A673 (cell line): ENCODE measurements at regions not wholly inside any gene's neighbourhood (a gene's known extent, or its start where the extent isn't known, plus 50 kb on each side); places are given as distances from the start of the nearest gene placed in this dataset.

Source experiments
- BruUV-seq: library from RNA; stranded (reverse); fragments of 400-500 nt; replicated peaks from 2 replicates; lab custom pipeline; 2021; lab: Mats Ljungman, UMichigan
- CTCF ChIA-PET: fragments of 300-600 bp; sonication (Branson Sonifier 250); formaldehyde crosslinking; loops from one replicate; lab custom pipeline; 2022; ENCODE audit warnings: antibody characterized with exemption; lab: Charles Lee
- POLR2A ChIA-PET: fragments of 300-600 bp; sonication (Branson Sonifier 250); formaldehyde crosslinking; loops from one replicate; lab custom pipeline; 2022; ENCODE audit warnings: antibody characterized with exemption; ENCODE audit not compliant: low non-redundant PET; lab: Charles Lee
- DNase-seq: peaks from one replicate; pipeline ENCODE4 v3.0.0-alpha.2; 2015; ENCODE audit warnings: low spot score
- H3K27ac ChIP-seq: fragments of 200-600 bp; sonication (generic); 2 replicates; pipeline ENCODE4 v1.5.1; 2016; ENCODE audit warnings: mixed run types, low read depth, mild to moderate bottlenecking, mixed read lengths, antibody characterized with exemption, low read length; ENCODE audit not compliant: poor library complexity, severe bottlenecking
- H3K27me3 ChIP-seq: fragments of 200-600 bp; sonication (generic); replicated peaks from 2 replicates; pipeline ENCODE4 v1.6.1; 2017; ENCODE audit warnings: mixed run types, low read depth, mild to moderate bottlenecking, mixed read lengths, antibody characterized with exemption, low read length; ENCODE audit not compliant: insufficient read depth, poor library complexity
- H3K36me3 ChIP-seq: fragments of 200-600 bp; sonication (generic); 2 replicates; pipeline ENCODE4 v1.6.1; 2016; ENCODE audit warnings: mixed run types, mild to moderate bottlenecking, mixed read lengths, antibody characterized with exemption, low read length; ENCODE audit not compliant: insufficient read depth, poor library complexity, severe bottlenecking
- H3K4me1 ChIP-seq: fragments of 200-600 bp; sonication (generic); 2 replicates; pipeline ENCODE4 v1.6.1; 2017; ENCODE audit warnings: mixed run types, mild to moderate bottlenecking, mixed read lengths, antibody characterized with exemption, low read length; ENCODE audit not compliant: insufficient read depth, poor library complexity, severe bottlenecking
- H3K4me3 ChIP-seq: fragments of 200-600 bp; sonication (generic); 2 replicates; pipeline ENCODE4 v1.5.1; 2016; ENCODE audit warnings: low read depth, mixed run types, mild to moderate bottlenecking, mixed read lengths, low read length; ENCODE audit not compliant: poor library complexity, severe bottlenecking
- H3K9me3 ChIP-seq: fragments of 200-600 bp; sonication (generic); 2 replicates; pipeline ENCODE4 v1.6.1; 2016; ENCODE audit warnings: mixed run types, low read depth, mild to moderate bottlenecking, mixed read lengths, antibody characterized with exemption, low read length; ENCODE audit not compliant: poor library complexity, severe bottlenecking
- EZH2 ChIP-seq: fragments of 200-600 bp; sonication (generic); IDR thresholded peaks from 2 replicates; pipeline ENCODE4 v1.6.1; 2017; ENCODE audit warnings: borderline replicate concordance, low read depth, mild to moderate bottlenecking, mixed read lengths, antibody characterized with exemption, low read length; ENCODE audit not compliant: poor library complexity, severe bottlenecking
- intact Hi-C: fragments of 100-400 bp; cut with micrococcal nuclease; formaldehyde crosslinking; loops from one replicate; pipeline ENCODE4 v1.10.0; 2022; ENCODE audit not compliant: unreplicated experiment
- TF ChIP-seq, protein P1 (sequence below): fragments of 300-800, 200-600 bp; sonication (generic); conservative IDR thresholded peaks from 2 replicates; pipeline ENCODE4 v1.5.1; 2017; ENCODE audit warnings: low read depth, mild to moderate bottlenecking, antibody characterized with exemption, low read length, moderate library complexity, mixed read lengths

DNA sequence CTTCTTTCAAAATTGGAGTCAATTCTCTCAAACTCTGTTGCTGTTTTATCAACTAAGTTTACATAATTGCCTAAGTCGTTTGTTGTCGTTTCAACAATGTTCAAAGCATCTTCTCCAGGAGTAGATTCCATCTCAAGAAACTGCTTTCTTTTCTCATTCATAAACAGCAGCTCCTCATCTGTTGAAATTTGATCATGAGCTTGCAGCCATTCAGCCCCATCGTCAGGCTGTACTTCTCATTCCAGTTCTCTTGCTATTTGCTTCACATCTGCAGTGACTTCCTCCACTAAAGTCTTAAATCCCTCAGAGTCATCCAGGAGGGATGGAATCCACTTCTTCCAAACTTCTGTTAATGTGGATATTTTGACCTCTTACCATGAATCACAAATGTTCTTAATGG, 230.6 kb downstream of the IRF8 start:
- H3K36me3 ChIP-seq, result no peaks in the 10 kb centered on the region
- no TSS peak for BruUV-seq
- CTCF ChIA-PET, result no interaction called here
- intact Hi-C loops, result no loop called here
- H3K9me3 ChIP-seq, result no peaks in the 10 kb centered on the region
- H3K4me1 ChIP-seq, result no peaks in the 10 kb centered on the region
- POLR2A ChIA-PET, result no interaction called here
- no peak overlapping the region for H3K4me3 ChIP-seq
- H3K27ac ChIP-seq, result no peak overlapping the region
- H3K27me3 ChIP-seq, result peaks cover 31% of the 10 kb centered on the region
- DNase-seq, result no peak
- TF ChIP-seq, protein P1, sequence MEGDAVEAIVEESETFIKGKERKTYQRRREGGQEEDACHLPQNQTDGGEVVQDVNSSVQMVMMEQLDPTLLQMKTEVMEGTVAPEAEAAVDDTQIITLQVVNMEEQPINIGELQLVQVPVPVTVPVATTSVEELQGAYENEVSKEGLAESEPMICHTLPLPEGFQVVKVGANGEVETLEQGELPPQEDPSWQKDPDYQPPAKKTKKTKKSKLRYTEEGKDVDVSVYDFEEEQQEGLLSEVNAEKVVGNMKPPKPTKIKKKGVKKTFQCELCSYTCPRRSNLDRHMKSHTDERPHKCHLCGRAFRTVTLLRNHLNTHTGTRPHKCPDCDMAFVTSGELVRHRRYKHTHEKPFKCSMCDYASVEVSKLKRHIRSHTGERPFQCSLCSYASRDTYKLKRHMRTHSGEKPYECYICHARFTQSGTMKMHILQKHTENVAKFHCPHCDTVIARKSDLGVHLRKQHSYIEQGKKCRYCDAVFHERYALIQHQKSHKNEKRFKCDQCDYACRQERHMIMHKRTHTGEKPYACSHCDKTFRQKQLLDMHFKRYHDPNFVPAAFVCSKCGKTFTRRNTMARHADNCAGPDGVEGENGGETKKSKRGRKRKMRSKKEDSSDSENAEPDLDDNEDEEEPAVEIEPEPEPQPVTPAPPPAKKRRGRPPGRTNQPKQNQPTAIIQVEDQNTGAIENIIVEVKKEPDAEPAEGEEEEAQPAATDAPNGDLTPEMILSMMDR, result no peak
- TF ChIP-seq EZH2, result no peak

DNA sequence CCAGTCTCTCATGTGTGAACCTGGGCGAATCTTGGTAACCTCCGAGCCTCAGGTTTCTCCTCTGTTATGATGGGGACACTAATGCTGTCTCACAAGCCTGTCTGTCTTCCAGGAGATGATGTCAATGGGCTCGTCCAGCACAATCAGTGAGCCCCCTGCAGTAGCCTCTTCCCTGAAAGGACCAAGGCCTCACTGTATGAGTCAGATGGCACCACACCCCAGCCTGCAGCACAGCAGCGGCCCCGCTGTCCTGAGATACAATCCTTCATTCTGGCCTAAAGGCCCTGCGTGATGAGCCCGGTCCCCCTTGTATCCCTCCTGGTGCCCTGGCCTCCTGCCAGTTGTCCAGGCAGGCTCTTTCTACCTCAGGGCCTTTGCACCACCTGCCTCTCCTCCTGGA, 234.4 kb downstream of the IRF8 start:
- intact Hi-C loops, result no loop called here
- no peaks in the 10 kb centered on the region for H3K4me1 ChIP-seq
- no peak for DNase-seq
- H3K9me3 ChIP-seq, result no peaks in the 10 kb centered on the region
- POLR2A ChIA-PET, result no interaction called here
- CTCF ChIA-PET, result no interaction called here
- BruUV-seq, result no TSS peak
- H3K4me3 ChIP-seq, result no peak overlapping the region
- TF ChIP-seq EZH2, result no peak
- TF ChIP-seq, protein P1, result no peak
- H3K27me3 ChIP-seq, result peaks cover 14% of the 10 kb centered on the region
- H3K36me3 ChIP-seq, result no peaks in the 10 kb centered on the region
- H3K27ac ChIP-seq, result no peak overlapping the region

DNA sequence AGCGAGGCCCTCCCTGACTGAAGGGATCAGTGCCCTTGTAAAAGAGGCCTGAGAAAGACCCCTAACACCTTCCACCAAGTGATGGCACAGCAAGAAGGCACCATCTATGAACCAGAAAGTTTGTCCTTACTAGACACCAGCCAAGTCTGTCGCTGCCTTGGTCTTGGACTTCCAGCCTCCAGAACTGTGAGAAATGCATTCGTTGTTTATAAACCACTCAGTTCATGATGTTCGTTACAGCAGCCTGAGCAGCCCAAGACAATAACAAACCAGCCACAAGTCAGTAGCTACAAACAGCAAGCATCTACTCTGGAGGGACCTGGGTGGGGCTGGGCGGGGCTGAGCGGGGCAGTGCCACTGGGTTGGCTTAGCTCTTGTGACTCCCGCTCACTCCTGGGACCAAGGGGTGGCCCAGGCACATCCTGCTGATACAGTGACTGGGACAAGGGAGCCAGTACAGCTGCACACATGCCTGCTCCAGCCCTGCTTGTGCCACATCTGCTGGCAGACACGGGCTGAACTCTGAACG, 234.9 kb downstream of the IRF8 start:
- no peak for DNase-seq
- intact Hi-C loops, result no loop called here
- ChIA-PET CTCF (no interaction called here), POLR2A (no interaction called here)
- H3K4me1 ChIP-seq, result no peaks in the 10 kb centered on the region
- H3K36me3 ChIP-seq, result no peaks in the 10 kb centered on the region
- peaks cover 20% of the 10 kb centered on the region for H3K27me3 ChIP-seq
- no peak overlapping the region for H3K27ac ChIP-seq
- H3K4me3 ChIP-seq, result no peak overlapping the region
- H3K9me3 ChIP-seq, result no peaks in the 10 kb centered on the region
- no peak for TF ChIP-seq EZH2
- TF ChIP-seq, protein P1, result no peak
- no TSS peak for BruUV-seq
